A673 (cell line): ENCODE measurements at regions not wholly inside any gene's neighbourhood (a gene's known extent, or its start where the extent isn't known, plus 50 kb on each side); places are given as distances from the start of the nearest gene placed in this dataset.

Source experiments
- BruUV-seq: library from RNA; stranded (reverse); fragments of 400-500 nt; replicated peaks from 2 replicates; lab custom pipeline; 2021; lab: Mats Ljungman, UMichigan
- CTCF ChIA-PET: fragments of 300-600 bp; sonication (Branson Sonifier 250); formaldehyde crosslinking; loops from one replicate; lab custom pipeline; 2022; ENCODE audit warnings: antibody characterized with exemption; lab: Charles Lee
- POLR2A ChIA-PET: fragments of 300-600 bp; sonication (Branson Sonifier 250); formaldehyde crosslinking; loops from one replicate; lab custom pipeline; 2022; ENCODE audit warnings: antibody characterized with exemption; ENCODE audit not compliant: low non-redundant PET; lab: Charles Lee
- DNase-seq: peaks from one replicate; pipeline ENCODE4 v3.0.0-alpha.2; 2015; ENCODE audit warnings: low spot score
- H3K27ac ChIP-seq: fragments of 200-600 bp; sonication (generic); 2 replicates; pipeline ENCODE4 v1.5.1; 2016; ENCODE audit warnings: mixed run types, low read depth, mild to moderate bottlenecking, mixed read lengths, antibody characterized with exemption, low read length; ENCODE audit not compliant: poor library complexity, severe bottlenecking
- H3K27me3 ChIP-seq: fragments of 200-600 bp; sonication (generic); replicated peaks from 2 replicates; pipeline ENCODE4 v1.6.1; 2017; ENCODE audit warnings: mixed run types, low read depth, mild to moderate bottlenecking, mixed read lengths, antibody characterized with exemption, low read length; ENCODE audit not compliant: insufficient read depth, poor library complexity
- H3K36me3 ChIP-seq: fragments of 200-600 bp; sonication (generic); 2 replicates; pipeline ENCODE4 v1.6.1; 2016; ENCODE audit warnings: mixed run types, mild to moderate bottlenecking, mixed read lengths, antibody characterized with exemption, low read length; ENCODE audit not compliant: insufficient read depth, poor library complexity, severe bottlenecking
- H3K4me1 ChIP-seq: fragments of 200-600 bp; sonication (generic); 2 replicates; pipeline ENCODE4 v1.6.1; 2017; ENCODE audit warnings: mixed run types, mild to moderate bottlenecking, mixed read lengths, antibody characterized with exemption, low read length; ENCODE audit not compliant: insufficient read depth, poor library complexity, severe bottlenecking
- H3K4me3 ChIP-seq: fragments of 200-600 bp; sonication (generic); 2 replicates; pipeline ENCODE4 v1.5.1; 2016; ENCODE audit warnings: low read depth, mixed run types, mild to moderate bottlenecking, mixed read lengths, low read length; ENCODE audit not compliant: poor library complexity, severe bottlenecking
- H3K9me3 ChIP-seq: fragments of 200-600 bp; sonication (generic); 2 replicates; pipeline ENCODE4 v1.6.1; 2016; ENCODE audit warnings: mixed run types, low read depth, mild to moderate bottlenecking, mixed read lengths, antibody characterized with exemption, low read length; ENCODE audit not compliant: poor library complexity, severe bottlenecking
- EZH2 ChIP-seq: fragments of 200-600 bp; sonication (generic); IDR thresholded peaks from 2 replicates; pipeline ENCODE4 v1.6.1; 2017; ENCODE audit warnings: borderline replicate concordance, low read depth, mild to moderate bottlenecking, mixed read lengths, antibody characterized with exemption, low read length; ENCODE audit not compliant: poor library complexity, severe bottlenecking
- intact Hi-C: fragments of 100-400 bp; cut with micrococcal nuclease; formaldehyde crosslinking; loops from one replicate; pipeline ENCODE4 v1.10.0; 2022; ENCODE audit not compliant: unreplicated experiment
- TF ChIP-seq, protein P1 (sequence below): fragments of 300-800, 200-600 bp; sonication (generic); conservative IDR thresholded peaks from 2 replicates; pipeline ENCODE4 v1.5.1; 2017; ENCODE audit warnings: low read depth, mild to moderate bottlenecking, antibody characterized with exemption, low read length, moderate library complexity, mixed read lengths

DNA sequence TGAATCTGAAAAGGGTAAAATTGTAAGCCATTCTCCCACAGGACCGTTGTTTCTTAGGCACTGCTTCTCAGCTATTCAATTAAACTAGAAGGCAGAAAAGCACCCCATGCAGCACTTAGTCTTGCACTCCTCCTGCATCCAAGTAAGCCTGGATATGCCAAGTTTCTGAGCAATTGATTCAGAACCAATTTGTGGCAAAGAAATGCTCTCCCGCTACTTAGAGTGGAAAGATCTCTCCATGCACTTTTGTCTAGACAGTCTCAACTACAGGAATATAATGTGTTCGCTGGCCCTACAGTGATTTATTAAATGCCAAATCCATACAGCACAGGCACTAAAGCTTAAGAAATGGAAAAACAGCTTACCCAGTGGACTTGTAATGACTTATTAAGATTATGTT, 338.5 kb downstream of the HACE1 start:
- intact Hi-C loops: loop anchor here (10.0 kb wide), 1 partner anchor 196 kb away; no protein-coding TSS in a partner anchor
- CTCF ChIA-PET: no interaction called here
- no TSS peak for BruUV-seq
- TF ChIP-seq, protein P1, sequence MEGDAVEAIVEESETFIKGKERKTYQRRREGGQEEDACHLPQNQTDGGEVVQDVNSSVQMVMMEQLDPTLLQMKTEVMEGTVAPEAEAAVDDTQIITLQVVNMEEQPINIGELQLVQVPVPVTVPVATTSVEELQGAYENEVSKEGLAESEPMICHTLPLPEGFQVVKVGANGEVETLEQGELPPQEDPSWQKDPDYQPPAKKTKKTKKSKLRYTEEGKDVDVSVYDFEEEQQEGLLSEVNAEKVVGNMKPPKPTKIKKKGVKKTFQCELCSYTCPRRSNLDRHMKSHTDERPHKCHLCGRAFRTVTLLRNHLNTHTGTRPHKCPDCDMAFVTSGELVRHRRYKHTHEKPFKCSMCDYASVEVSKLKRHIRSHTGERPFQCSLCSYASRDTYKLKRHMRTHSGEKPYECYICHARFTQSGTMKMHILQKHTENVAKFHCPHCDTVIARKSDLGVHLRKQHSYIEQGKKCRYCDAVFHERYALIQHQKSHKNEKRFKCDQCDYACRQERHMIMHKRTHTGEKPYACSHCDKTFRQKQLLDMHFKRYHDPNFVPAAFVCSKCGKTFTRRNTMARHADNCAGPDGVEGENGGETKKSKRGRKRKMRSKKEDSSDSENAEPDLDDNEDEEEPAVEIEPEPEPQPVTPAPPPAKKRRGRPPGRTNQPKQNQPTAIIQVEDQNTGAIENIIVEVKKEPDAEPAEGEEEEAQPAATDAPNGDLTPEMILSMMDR: no peak
- TF ChIP-seq EZH2: no peak
- no peaks in the 10 kb centered on the region for H3K36me3 ChIP-seq
- no peaks in the 10 kb centered on the region for H3K27me3 ChIP-seq
- no peak for DNase-seq
- POLR2A ChIA-PET: no interaction called here
- H3K27ac ChIP-seq: no peak overlapping the region
- H3K4me1 ChIP-seq: peaks cover 8% of the 10 kb centered on the region
- no peaks in the 10 kb centered on the region for H3K9me3 ChIP-seq
- no peak overlapping the region for H3K4me3 ChIP-seq

DNA sequence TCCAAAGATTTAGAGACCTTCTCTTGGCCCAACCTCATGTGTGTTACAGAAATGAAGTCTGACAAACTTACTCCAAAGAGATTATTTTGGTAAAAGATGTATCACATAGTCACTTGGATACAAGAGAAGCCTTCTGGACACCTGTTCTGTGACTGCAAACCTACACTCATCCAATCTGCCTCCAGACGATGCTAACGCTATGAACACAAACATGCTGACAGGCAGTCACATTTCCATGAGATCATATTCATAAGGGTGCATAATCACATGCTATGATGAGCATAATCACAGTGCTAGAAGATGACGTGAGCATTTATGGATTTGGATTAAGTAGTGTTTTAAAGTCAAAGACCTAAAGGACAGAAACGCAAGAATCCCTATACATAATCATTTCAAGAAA, 340.2 kb downstream of the HACE1 start:
- DNase-seq: no peak
- Histone ChIP-seq H3K4me3 (no peak overlapping the region), H3K9me3 (no peaks in the 10 kb centered on the region), H3K4me1 (peaks cover 4% of the 10 kb centered on the region), H3K27ac (no peak overlapping the region), H3K27me3 (no peaks in the 10 kb centered on the region), H3K36me3 (no peaks in the 10 kb centered on the region)
- CTCF ChIA-PET: no interaction called here
- TF ChIP-seq, protein P1: no peak
- TF ChIP-seq EZH2: no peak
- intact Hi-C loops: no loop called here
- BruUV-seq: no TSS peak
- POLR2A ChIA-PET: no interaction called here

DNA sequence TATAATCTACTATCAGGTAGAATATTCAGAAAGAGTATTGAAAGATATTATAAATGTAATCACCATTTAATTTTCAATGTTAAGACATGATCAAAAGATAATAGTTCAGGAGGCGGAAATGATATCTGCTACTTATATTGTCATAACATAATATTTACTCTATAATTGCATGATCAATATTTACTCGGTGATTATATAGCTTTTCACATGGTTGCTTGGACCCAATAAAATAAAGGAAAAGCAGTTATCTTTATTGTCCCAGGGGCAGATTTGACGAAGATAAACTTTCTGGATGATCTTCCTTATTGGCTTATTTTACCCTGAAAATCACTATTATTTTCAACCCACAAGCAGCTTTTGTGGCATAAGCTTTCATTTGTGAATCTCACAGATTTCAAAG, 350.4 kb downstream of the HACE1 start:
- H3K4me3 ChIP-seq: no peak overlapping the region
- ChIA-PET POLR2A (no interaction called here), CTCF (no interaction called here)
- no peak overlapping the region for H3K27ac ChIP-seq
- no peaks in the 10 kb centered on the region for H3K36me3 ChIP-seq
- no peaks in the 10 kb centered on the region for H3K9me3 ChIP-seq
- intact Hi-C loops: no loop called here
- BruUV-seq: no TSS peak
- DNase-seq: no peak
- no peaks in the 10 kb centered on the region for H3K4me1 ChIP-seq
- H3K27me3 ChIP-seq: no peaks in the 10 kb centered on the region
- no peak for TF ChIP-seq EZH2
- TF ChIP-seq, protein P1: no peak
